ENCODE measurements at regions not wholly inside any gene's neighbourhood (a gene's known extent, or its start where the extent isn't known, plus 50 kb on each side); places are given as distances from the start of the nearest gene placed in this dataset.

GRCh38 chr3:64830681-64831080, 142.9 kb upstream of the ADAMTS9 start:
- no peak for TF ChIP-seq CTCF (IDR thresholded peaks at IDR 0.05)
- TF ChIP-seq ZFX (IDR thresholded peaks at IDR 0.05; ENCODE audit: borderline replicate concordance): no peak
